Thyroid gland (tissue), 4 donors: ENCODE measurements at regions not wholly inside any gene's neighbourhood (a gene's known extent, or its start where the extent isn't known, plus 50 kb on each side); places are given as distances from the start of the nearest gene placed in this dataset.

ENCODE experiments used
- DNase-seq, 2 donors: peaks; one replicate each; pipeline ENCODE4 v3.0.0-alpha.2; 2019
- H3K27ac ChIP-seq, 3 donors: fragments of 200-600 bp; sonication (generic); 1 replicate in 2 of 3; 2 replicates in 1 of 3; pipeline ENCODE4 v1.5.1; 2016 to 2019; ENCODE audit warnings: mild to moderate bottlenecking in 1 of 3, moderate library complexity in 1 of 3
- H3K27me3 ChIP-seq: fragments of 200-600 bp; sonication (generic); one replicate; pipeline ENCODE4 v1.5.1; 2019
- H3K36me3 ChIP-seq, 2 donors: fragments of 200-600 bp; sonication (generic); one replicate each; pipeline ENCODE4 v1.5.1; 2016 to 2019
- H3K4me1 ChIP-seq, 2 donors: fragments of 200-600 bp; sonication (generic); one replicate each; pipeline ENCODE4 v1.5.1; 2017 to 2019
- H3K4me3 ChIP-seq, 3 donors: fragments of 200-600 bp; sonication (generic); replicated peaks in 1 of 3; 1 replicate in 2 of 3; 2 replicates in 1 of 3; pipeline ENCODE4 v1.5.1; 2016; ENCODE audit warnings: mild to moderate bottlenecking in 1 of 3
- H3K9me3 ChIP-seq: fragments of 200-600 bp; sonication (generic); one replicate; pipeline ENCODE4 v1.5.1; 2017
- POLR2A ChIP-seq, 2 donors: fragments of 450-650 bp; IDR thresholded peaks; one replicate each; pipeline ENCODE4 v1.6.1; 2017; ENCODE audit warnings: antibody characterized with exemption in 2 of 2, mild to moderate bottlenecking in 2 of 2, moderate library complexity in 1 of 2
- WGBS, 2 donors: methylation state at CpG; one replicate each; pipeline ENCODE4 v1.1.5; 2017; 5-methylcytosine and 5-hydroxymethylcytosine counted together
- intact Hi-C: fragments of 100-400 bp; cut with DNase I; formaldehyde crosslinking; loops from one replicate; pipeline ENCODE4 v1.15.1; 2023
- TF ChIP-seq, protein P1 (sequence below), 6 experiments: fragments of 200-600 bp in 3 of 6; fragments of 450-650 bp in 3 of 6; sonication (generic) in 3 of 6; IDR thresholded peaks; one replicate each; pipeline ENCODE4 v1.5.1; 2016 to 2019; ENCODE audit warnings: antibody characterized with exemption in 6 of 6, mild to moderate bottlenecking in 2 of 6, inconsistent platforms in 1 of 6, moderate library complexity in 1 of 6

DNA sequence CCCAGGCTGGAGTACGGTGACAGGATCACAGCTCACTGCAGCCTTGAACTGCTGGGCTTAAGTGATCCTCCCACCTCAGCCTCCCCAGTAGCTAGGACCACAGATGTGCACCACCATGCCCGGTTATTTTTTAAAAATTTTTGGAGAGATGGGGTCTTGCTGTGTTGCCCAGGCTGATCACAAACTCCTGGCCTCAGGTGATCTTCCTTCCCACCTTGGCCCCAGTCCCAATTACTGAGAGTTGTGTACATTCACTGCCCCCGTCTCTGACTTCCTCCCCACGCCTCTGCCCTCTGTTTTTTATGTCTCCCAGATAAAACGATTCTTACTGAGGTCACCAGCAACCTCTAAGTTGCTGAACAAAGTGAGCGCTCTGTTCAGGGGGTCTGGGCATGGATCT is 87.7 kb downstream of the LINGO1 start:
- Histone ChIP-seq H3K27me3 (no peaks in the 10 kb centered on the region), H3K4me3 (no peak overlapping the region), H3K4me1 (peaks cover 4 to 11% of the 10 kb centered on the region in 2 donors), H3K36me3 (no peaks in the 10 kb centered on the region), H3K27ac (no peak overlapping the region), H3K9me3 (no peaks in the 10 kb centered on the region)
- no peak for TF ChIP-seq POLR2A (IDR thresholded peaks at IDR 0.05)
- TF ChIP-seq, protein P1, sequence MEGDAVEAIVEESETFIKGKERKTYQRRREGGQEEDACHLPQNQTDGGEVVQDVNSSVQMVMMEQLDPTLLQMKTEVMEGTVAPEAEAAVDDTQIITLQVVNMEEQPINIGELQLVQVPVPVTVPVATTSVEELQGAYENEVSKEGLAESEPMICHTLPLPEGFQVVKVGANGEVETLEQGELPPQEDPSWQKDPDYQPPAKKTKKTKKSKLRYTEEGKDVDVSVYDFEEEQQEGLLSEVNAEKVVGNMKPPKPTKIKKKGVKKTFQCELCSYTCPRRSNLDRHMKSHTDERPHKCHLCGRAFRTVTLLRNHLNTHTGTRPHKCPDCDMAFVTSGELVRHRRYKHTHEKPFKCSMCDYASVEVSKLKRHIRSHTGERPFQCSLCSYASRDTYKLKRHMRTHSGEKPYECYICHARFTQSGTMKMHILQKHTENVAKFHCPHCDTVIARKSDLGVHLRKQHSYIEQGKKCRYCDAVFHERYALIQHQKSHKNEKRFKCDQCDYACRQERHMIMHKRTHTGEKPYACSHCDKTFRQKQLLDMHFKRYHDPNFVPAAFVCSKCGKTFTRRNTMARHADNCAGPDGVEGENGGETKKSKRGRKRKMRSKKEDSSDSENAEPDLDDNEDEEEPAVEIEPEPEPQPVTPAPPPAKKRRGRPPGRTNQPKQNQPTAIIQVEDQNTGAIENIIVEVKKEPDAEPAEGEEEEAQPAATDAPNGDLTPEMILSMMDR (IDR thresholded peaks at IDR 0.05): no peak
- WGBS, 2 donors: 81 to 84% methylated on average over 6 of the region's 6 CpGs
- DNase-seq: no peak
- intact Hi-C loops: loop anchor here (5.0 kb wide), 1 partner anchor 523 kb away; no protein-coding TSS in a partner anchor

DNA sequence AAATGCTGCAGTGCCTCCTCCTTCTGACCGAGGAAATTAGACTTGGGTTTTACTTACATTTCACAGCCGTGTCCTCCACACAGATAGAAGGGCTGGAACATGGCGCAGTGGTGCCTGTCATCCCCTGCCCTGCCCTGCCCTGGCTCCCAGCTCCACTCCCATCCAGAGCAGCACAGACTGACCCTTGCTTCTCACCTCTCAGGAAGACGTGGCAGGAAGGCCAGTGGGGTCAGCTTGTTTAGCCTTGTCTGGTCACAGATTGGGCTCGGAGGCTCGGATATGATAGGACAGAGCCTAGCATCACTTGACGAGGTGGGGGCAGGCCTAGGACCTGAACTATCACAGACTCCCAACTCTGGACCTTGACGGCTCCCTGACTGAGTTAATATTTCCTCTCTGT is 88.5 kb downstream of the LINGO1 start:
- H3K4me3 ChIP-seq: no peak overlapping the region
- TF ChIP-seq POLR2A (IDR thresholded peaks at IDR 0.05): no peak
- TF ChIP-seq, protein P1 (IDR thresholded peaks at IDR 0.05): no peak
- H3K27me3 ChIP-seq: no peaks in the 10 kb centered on the region
- intact Hi-C loops: loop anchor here (5.0 kb wide), 1 partner anchor 427 kb away; no protein-coding TSS in a partner anchor
- WGBS, 2 donors: 78 to 81% methylated on average over 8 of the region's 8 CpGs
- no peaks in the 10 kb centered on the region for H3K36me3 ChIP-seq
- H3K4me1 ChIP-seq: peaks cover 6 to 15% of the 10 kb centered on the region in 2 donors
- H3K27ac ChIP-seq: no peak overlapping the region
- H3K9me3 ChIP-seq: no peaks in the 10 kb centered on the region
- DNase-seq: no peak

DNA sequence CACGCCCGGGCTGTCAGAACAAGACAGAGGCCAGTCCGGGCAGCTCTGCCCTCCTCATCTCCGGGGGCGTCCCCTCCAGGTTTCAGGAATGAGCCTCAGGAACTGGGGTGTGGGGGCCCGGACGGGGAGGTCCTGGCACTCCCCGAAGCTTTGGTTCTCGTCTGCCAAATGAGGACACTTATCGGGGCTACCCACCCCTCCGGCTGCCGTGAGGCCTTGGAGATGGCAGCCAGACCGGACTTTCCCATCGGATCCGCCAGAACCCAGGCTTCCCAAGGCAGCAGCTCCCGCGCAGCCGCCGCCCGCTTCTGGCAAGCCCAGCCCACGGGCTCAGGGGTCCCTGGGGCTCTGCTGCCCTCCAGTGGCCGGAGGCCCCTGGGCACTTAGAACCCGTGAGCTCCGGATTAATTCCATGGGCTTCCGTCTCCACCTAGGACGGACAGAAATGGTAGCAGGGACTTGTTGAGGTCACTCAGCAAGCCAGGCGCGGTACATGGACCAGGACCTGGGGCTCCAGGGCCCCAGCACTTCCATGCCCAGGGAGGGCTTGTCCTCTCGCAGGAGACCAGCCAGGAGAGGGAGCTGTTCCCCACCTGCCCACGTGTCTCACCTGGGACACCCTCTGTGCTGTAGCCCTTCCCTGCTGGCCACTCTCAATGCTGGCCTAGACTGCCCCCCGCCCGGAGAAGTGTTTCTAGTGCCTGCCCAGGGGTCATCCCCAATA is 89.4 kb downstream of the LINGO1 start:
- Histone ChIP-seq H3K9me3 (no peaks in the 10 kb centered on the region), H3K27ac (peak overlapping the region in 1 of 3 donors; percentile 34), H3K27me3 (no peaks in the 10 kb centered on the region), H3K4me1 (peaks cover 14 to 23% of the 10 kb centered on the region in 2 donors), H3K4me3 (peak overlapping the region in 1 of 3 donors; percentile 25), H3K36me3 (no peaks in the 10 kb centered on the region)
- TF ChIP-seq, protein P1 (IDR thresholded peaks at IDR 0.05): peak; percentile 88 to 99 (median 98)
- no peak for TF ChIP-seq POLR2A (IDR thresholded peaks at IDR 0.05)
- 10 to 11% methylated on average over 3 to 24 of the region's 32 CpGs for WGBS, 2 donors
- peak; percentile 88 for DNase-seq
- intact Hi-C loops: loop anchor here (5.0 kb wide), 1 partner anchor 426 kb away; no protein-coding TSS in a partner anchor

DNA sequence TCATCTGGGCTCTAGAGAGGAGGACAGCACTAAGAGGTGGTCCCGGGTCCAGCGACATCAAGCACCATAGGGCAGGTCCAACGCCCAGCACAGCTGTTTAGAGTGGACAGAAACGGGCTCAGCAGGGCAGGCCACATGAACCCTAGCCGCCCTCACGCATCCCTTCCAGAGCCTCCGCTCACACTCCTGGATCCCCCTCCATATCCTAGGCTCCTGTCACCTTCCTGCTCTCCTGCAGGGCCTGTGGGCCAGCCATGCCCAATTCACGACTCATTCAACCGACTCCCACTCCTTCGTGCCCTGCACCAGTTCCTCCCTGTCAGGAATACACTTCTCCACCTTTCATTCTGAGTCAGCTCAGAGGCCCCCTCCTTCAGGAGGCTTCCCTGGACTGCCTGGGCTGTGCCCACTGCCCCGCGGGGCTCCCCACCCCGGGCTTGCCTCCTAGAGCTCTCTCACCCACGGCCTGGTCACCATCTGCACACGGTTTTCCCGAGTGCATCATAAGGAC is 90.2 kb downstream of the LINGO1 start:
- H3K36me3 ChIP-seq: no peaks in the 10 kb centered on the region
- no peaks in the 10 kb centered on the region for H3K27me3 ChIP-seq
- intact Hi-C loops: loop anchor here (5.0 kb wide), 1 partner anchor 425 kb away; no protein-coding TSS in a partner anchor
- TF ChIP-seq, protein P1 (IDR thresholded peaks at IDR 0.05): no peak
- no peak for TF ChIP-seq POLR2A (IDR thresholded peaks at IDR 0.05)
- H3K4me3 ChIP-seq: peak overlapping the region in 1 of 3 donors; percentile 25
- H3K9me3 ChIP-seq: no peaks in the 10 kb centered on the region
- no peak overlapping the region for H3K27ac ChIP-seq
- no peak for DNase-seq
- WGBS, 2 donors: 87 to 91% methylated on average over 16 of the region's 16 CpGs
- peaks cover 14 to 27% of the 10 kb centered on the region in 2 donors for H3K4me1 ChIP-seq
